Nephron (organoid): ENCODE measurements at regions not wholly inside any gene's neighbourhood (a gene's known extent, or its start where the extent isn't known, plus 50 kb on each side); places are given as distances from the start of the nearest gene placed in this dataset.

Experiments used
- H3K27ac Mint-ChIP-seq, 3 experiments: 2 replicates each; pipeline ENCODE4 v1.8.0; 2020; ENCODE audit warnings: mixed read lengths in 3 of 3, mild to moderate bottlenecking in 2 of 3, moderate library complexity in 1 of 3
- H3K27me3 Mint-ChIP-seq: 2 replicates; pipeline ENCODE4 v1.8.0; 2021; ENCODE audit warnings: low read depth, mild to moderate bottlenecking, moderate library complexity, mixed read lengths
- H3K36me3 Mint-ChIP-seq: 2 replicates; pipeline ENCODE4 v1.8.0; 2020; ENCODE audit warnings: low read depth, mixed read lengths
- H3K4me1 Mint-ChIP-seq: 2 replicates; pipeline ENCODE4 v1.8.0; 2020; ENCODE audit warnings: mixed read lengths
- H3K4me3 Mint-ChIP-seq, 3 experiments: 2 replicates each; pipeline ENCODE4 v1.8.0; 2020; ENCODE audit warnings: mild to moderate bottlenecking in 3 of 3, mixed read lengths in 3 of 3, moderate library complexity in 2 of 3
- H3K9me3 Mint-ChIP-seq: 2 replicates; pipeline ENCODE4 v1.8.0; 2020; ENCODE audit warnings: mixed read lengths
- TF ChIP-seq, protein P1 (sequence below), 3 experiments: fragments of 200-600 bp; sonication (generic); IDR thresholded peaks; one replicate each; pipeline ENCODE4 v1.5.0; 2021; ENCODE audit warnings: antibody characterized with exemption in 3 of 3; ENCODE audit not compliant: unreplicated experiment in 3 of 3

- no peaks in the 10 kb centered on the region for H3K9me3 Mint-ChIP-seq
- no peak overlapping the region for H3K4me3 Mint-ChIP-seq
- H3K27me3 Mint-ChIP-seq: peaks cover 5% of the 10 kb centered on the region
- no peaks in the 10 kb centered on the region for H3K4me1 Mint-ChIP-seq
- H3K27ac Mint-ChIP-seq: no peak overlapping the region
- H3K36me3 Mint-ChIP-seq: no peaks in the 10 kb centered on the region
- TF ChIP-seq, protein P1, sequence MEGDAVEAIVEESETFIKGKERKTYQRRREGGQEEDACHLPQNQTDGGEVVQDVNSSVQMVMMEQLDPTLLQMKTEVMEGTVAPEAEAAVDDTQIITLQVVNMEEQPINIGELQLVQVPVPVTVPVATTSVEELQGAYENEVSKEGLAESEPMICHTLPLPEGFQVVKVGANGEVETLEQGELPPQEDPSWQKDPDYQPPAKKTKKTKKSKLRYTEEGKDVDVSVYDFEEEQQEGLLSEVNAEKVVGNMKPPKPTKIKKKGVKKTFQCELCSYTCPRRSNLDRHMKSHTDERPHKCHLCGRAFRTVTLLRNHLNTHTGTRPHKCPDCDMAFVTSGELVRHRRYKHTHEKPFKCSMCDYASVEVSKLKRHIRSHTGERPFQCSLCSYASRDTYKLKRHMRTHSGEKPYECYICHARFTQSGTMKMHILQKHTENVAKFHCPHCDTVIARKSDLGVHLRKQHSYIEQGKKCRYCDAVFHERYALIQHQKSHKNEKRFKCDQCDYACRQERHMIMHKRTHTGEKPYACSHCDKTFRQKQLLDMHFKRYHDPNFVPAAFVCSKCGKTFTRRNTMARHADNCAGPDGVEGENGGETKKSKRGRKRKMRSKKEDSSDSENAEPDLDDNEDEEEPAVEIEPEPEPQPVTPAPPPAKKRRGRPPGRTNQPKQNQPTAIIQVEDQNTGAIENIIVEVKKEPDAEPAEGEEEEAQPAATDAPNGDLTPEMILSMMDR (IDR thresholded peaks at IDR 0.05; ENCODE audit: unreplicated experiment in 3 of 3): no peak
These were observed 133.0 kb downstream of the ETS2 start for GRCh38 chr21:38938769-38939168.

DNA sequence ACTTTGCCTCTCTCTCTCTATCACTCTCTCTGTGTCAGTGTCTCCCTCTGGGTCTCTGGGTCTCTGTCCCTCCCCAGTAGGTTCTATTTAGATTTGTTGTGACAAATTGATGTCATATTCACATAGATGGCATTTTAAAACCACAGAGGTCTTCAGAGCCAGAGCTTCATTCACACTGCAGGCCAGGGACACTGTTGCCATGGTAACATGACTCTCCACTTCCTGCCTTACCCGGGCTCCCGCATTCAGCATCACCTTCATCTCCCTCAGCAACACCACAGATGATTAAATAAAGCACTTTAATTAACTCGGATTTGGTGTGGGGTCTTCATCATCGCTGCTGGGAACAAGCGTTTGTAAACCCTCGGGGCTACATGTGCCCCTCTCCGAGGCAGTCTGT, 132.6 kb downstream of the ETS2 start:
- no peaks in the 10 kb centered on the region for H3K4me1 Mint-ChIP-seq
- TF ChIP-seq, protein P1 (IDR thresholded peaks at IDR 0.05; ENCODE audit: unreplicated experiment in 3 of 3): no peak
- no peak overlapping the region for H3K4me3 Mint-ChIP-seq

DNA sequence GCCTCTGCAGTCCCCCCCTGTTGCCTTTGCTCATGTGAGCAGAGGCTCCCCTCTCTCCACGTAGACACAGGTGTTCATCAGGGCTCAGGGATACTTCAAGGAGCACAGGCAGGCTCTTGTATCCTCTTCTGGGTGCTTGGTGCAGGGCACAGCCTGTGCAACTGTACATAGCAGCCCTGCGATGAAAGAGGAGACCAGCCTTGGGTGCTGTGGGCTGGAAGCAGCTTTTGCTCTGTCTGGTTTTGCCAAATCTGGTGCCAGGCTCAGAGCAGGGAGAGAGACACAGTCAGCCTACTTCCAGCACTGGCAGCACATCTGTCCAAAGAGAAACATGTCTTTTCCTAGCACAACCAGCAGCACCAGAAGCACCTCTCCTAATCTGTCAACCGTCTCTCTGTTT, 132.1 kb downstream of the ETS2 start:
- TF ChIP-seq, protein P1 (IDR thresholded peaks at IDR 0.05; ENCODE audit: unreplicated experiment in 3 of 3): no peak
- H3K36me3 Mint-ChIP-seq: no peaks in the 10 kb centered on the region
- H3K9me3 Mint-ChIP-seq: no peaks in the 10 kb centered on the region
- peaks cover 5% of the 10 kb centered on the region for H3K27me3 Mint-ChIP-seq
- H3K4me1 Mint-ChIP-seq: no peaks in the 10 kb centered on the region
- H3K4me3 Mint-ChIP-seq: no peak overlapping the region
- no peak overlapping the region for H3K27ac Mint-ChIP-seq

More for the DNA sequence above, 132.6 kb downstream of the ETS2 start:
- Mint-ChIP-seq H3K27me3 (peaks cover 5% of the 10 kb centered on the region), H3K36me3 (no peaks in the 10 kb centered on the region), H3K9me3 (no peaks in the 10 kb centered on the region), H3K27ac (no peak overlapping the region)

DNA sequence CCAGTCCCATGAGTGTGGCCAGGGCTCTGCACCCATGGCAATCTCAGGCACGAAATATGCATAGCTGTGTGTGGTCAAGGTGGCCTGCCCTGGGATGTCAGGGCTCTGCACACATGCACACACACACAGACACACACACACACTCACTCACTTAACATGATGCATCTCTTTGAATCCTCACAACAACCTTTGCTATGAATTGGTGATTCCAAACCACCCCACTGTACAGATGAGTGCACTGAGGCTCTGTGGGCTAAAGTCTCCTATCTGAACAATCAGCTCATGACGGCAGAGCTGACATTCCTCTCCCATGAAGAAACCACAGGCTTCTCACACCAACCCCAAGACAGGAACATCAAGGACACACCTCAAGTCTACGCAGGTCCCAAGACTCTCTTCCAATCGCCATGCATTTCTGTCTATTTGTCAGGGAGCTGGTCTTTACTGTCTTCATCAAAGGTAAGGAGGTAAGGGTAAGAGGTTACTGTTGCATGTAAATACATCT, 131.6 kb downstream of the ETS2 start:
- H3K27me3 Mint-ChIP-seq: peaks cover under 1% of the 10 kb centered on the region
- TF ChIP-seq, protein P1 (IDR thresholded peaks at IDR 0.05; ENCODE audit: unreplicated experiment in 3 of 3): no peak
- no peaks in the 10 kb centered on the region for H3K9me3 Mint-ChIP-seq
- H3K36me3 Mint-ChIP-seq: no peaks in the 10 kb centered on the region
- no peak overlapping the region for H3K27ac Mint-ChIP-seq
- no peaks in the 10 kb centered on the region for H3K4me1 Mint-ChIP-seq
- no peak overlapping the region for H3K4me3 Mint-ChIP-seq

- Mint-ChIP-seq H3K9me3 (no peaks in the 10 kb centered on the region), H3K4me1 (peaks cover 5% of the 10 kb centered on the region), H3K4me3 (no peak overlapping the region), H3K36me3 (no peaks in the 10 kb centered on the region), H3K27me3 (no peaks in the 10 kb centered on the region), H3K27ac (no peak overlapping the region)
- TF ChIP-seq, protein P1 (IDR thresholded peaks at IDR 0.05; ENCODE audit: unreplicated experiment in 3 of 3): no peak
These were observed 130.5 kb downstream of the ETS2 start for GRCh38 chr21:38936240-38936639.

DNA sequence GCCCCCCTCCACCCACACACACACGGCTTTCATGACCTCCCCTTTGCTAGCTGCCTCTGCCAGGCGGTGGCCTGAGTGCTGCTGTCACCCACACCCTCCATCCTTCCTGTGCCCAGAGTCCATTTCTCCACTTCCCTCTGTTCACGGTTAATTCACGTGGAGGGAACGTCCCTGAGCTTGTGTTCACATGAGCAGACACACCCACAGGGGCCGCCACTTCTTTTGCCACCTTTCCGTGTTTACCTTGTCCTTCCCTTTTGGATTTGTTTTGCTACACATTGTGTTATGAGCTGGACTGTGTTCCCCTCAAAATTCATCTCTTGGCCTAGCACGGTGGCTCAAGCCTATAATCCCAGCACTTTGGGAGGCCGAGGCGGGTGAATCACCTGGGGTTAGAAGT, 128.0 kb downstream of the ETS2 start:
- no peak overlapping the region for H3K27ac Mint-ChIP-seq
- H3K27me3 Mint-ChIP-seq: no peaks in the 10 kb centered on the region
- TF ChIP-seq, protein P1 (IDR thresholded peaks at IDR 0.05; ENCODE audit: unreplicated experiment in 3 of 3): no peak
- no peaks in the 10 kb centered on the region for H3K36me3 Mint-ChIP-seq
- H3K4me3 Mint-ChIP-seq: no peak overlapping the region
- H3K4me1 Mint-ChIP-seq: peaks cover 17% of the 10 kb centered on the region
- peaks cover 6% of the 10 kb centered on the region for H3K9me3 Mint-ChIP-seq
